Astrocyte of the cerebellum (primary cell): ENCODE measurements at regions not wholly inside any gene's neighbourhood (a gene's known extent, or its start where the extent isn't known, plus 50 kb on each side); places are given as distances from the start of the nearest gene placed in this dataset.
"Not testable (repeated sequence)": the region's sequence is repeated elsewhere in the genome, so short reads cannot be mapped to it uniquely, and the experiment has no call there.

ENCODE experiments used
- DNase-seq: peaks from one replicate; pipeline ENCODE4 v3.0.0-alpha.2; 2011; ENCODE audit warnings: low read depth
- H3K4me3 ChIP-seq: 2 replicates; pipeline ENCODE4 v1.5.1; 2011; ENCODE audit warnings: mild to moderate bottlenecking, low read depth, low read length, moderate library complexity
- in situ Hi-C: cut with HindIII; loops from 2 replicates; pipeline ENCODE4 v1.10.0; 2017; ENCODE audit warnings: low sequenced_read_pairs
- TF ChIP-seq, protein P1 (sequence below): IDR thresholded peaks from 2 replicates; pipeline ENCODE4 v1.5.1; 2012; ENCODE audit warnings: low read length, low read depth, moderate library complexity, mild to moderate bottlenecking; ENCODE audit errors: missing control alignments

DNA sequence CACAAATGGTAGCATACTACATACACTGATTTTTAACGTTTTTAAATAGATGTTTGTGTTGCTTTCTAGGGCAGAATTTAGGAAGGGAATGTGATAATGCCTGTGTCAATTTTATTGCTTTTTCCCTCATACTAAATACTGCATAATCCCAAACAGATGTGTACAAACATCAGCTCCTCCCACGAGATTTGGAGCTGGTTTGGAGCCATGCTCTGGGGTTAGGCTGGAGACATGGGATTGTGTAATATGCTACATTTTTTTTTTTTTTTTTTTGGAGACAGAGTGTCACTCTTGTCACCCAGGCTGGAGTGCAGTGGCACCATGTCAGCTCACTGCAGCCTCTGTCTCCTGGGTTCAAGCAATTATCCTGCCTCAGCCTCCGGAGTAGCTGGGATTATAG lies 80.1 kb downstream of the EBLN2 start:
- TF ChIP-seq, protein P1, sequence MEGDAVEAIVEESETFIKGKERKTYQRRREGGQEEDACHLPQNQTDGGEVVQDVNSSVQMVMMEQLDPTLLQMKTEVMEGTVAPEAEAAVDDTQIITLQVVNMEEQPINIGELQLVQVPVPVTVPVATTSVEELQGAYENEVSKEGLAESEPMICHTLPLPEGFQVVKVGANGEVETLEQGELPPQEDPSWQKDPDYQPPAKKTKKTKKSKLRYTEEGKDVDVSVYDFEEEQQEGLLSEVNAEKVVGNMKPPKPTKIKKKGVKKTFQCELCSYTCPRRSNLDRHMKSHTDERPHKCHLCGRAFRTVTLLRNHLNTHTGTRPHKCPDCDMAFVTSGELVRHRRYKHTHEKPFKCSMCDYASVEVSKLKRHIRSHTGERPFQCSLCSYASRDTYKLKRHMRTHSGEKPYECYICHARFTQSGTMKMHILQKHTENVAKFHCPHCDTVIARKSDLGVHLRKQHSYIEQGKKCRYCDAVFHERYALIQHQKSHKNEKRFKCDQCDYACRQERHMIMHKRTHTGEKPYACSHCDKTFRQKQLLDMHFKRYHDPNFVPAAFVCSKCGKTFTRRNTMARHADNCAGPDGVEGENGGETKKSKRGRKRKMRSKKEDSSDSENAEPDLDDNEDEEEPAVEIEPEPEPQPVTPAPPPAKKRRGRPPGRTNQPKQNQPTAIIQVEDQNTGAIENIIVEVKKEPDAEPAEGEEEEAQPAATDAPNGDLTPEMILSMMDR: no peak
- H3K4me3 ChIP-seq: no peak overlapping the region
- no peak for DNase-seq
- in situ Hi-C loops: no loop called here

DNA sequence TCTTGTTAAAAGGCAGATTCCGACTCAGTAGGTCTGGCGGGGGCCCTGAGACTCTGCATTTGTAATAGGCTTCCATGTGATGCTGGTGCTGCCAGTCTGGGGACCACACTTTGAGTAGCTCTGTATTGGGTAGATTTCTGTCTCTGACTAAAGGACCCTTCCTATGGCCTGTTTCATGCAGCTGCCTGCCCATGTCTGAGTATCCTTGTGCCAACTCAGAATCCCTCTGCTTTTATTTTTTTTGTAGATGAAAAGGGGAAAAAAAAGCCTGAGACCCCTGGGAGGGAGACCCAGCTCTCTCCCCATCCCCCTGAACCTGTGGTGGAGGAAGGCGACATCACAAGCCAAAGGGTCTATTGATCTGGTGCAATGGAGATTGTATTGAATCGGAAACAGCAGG lies 81.9 kb downstream of the EBLN2 start:
- TF ChIP-seq, protein P1: no peak
- in situ Hi-C loops: no loop called here
- DNase-seq: no peak

DNA sequence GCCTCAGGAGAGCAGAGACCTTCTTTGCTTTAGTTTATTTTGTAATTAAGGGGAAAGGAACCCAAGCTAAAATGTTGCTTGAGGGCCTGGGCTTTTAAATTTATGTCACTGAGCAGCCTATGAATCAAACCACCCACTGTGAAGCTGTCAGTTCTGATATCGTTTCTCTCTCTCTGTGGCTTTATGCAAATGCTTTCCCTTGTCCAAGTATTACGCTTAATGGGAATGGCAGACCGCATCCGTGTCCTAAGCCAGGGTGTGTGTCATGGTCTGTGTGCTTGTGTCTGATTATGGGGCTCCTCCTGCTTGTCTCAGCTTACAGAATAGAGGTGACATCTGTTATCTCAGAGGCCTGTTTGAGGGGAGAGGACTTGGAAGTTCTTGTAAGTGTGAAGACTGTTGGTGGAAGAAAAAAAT lies 82.4 kb downstream of the EBLN2 start:
- DNase-seq: peak; percentile 74
- in situ Hi-C loops: no loop called here
- no peak overlapping the region for H3K4me3 ChIP-seq
- TF ChIP-seq, protein P1: no peak

More for the DNA sequence above, 81.9 kb downstream of the EBLN2 start:
- H3K4me3 ChIP-seq: no peak overlapping the region

DNA sequence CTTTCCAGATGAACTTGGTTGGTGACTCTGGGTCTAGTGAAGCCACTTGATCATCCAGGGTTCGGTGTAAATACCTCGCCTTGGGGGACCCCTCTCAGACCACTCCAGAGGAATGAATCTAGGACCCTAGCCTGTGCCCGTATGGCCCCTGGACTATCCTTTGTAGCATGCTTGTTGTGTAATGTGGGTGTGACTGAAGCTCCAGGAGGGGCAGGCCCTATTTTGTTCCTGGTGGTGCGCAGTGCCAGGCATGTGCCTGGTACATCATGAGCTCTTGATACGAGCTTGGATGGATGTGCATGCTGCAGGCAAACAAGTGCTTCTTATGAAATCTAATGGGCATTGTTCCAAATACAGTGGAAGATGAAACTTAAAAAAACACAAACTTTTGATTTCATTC lies 82.8 kb downstream of the EBLN2 start:
- TF ChIP-seq, protein P1: no peak
- DNase-seq: no peak
- H3K4me3 ChIP-seq: no peak overlapping the region
- in situ Hi-C loops: no loop called here

DNA sequence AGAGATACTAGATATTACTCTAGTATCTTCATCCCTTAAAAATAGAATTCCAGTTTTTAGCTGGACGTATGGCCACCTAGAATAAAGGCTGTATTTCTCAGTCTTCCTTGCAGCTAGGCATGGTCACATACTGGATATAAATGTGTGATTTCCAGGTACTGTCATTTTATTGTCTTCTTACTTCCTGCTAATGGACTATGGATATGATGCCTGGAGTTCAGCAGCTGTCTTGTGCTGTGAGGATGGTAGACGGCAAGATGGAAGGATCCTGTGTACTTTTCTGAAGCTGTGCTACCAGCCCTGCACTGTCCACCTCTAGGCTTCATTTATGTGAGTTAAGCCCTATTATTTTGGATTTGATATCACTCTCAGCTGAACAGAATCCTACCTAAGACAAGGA lies 83.4 kb downstream of the EBLN2 start:
- in situ Hi-C loops: no loop called here
- TF ChIP-seq, protein P1: no peak
- no peak overlapping the region for H3K4me3 ChIP-seq
- DNase-seq: no peak

DNA sequence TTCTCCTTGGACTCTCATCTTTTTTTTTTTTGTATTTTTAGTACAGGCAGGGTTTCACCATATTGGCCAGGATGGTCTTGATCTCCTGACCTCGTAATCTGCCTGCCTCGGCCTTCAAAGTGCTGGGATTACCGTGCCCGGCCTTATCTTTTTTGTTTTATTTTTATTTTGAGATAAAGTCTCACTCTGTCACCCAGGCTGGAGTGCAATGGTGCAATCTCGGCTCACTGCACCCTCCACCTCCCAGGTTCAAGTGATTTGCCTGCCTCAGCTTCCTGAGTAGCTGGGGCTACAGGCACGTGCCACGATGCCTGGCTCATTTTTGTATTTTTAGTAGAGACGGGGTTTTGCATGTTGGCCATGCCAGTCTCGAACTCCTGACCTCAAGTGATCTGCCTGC lies 86.0 kb downstream of the EBLN2 start:
- in situ Hi-C loops, H3K4me3 ChIP-seq, DNase-seq: not testable (repeated sequence)

DNA sequence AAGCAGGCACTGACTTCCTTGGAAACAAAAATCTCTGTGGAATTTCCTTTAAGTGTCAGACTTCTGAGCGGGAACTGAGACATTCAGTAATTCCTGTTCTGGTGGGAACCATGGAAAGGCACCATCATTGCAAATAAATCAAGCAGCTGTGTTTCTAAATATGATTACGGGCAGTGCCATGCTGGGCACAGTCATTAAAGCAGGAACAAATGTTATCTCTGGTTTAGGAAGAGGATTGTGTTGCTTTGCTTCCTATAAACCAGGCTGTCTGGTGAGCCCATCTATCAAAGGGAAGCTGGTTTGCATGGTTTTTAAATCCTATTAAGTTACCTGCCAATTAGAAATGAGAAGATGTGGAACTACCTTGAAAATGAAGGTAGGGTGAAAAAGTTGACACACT lies 86.7 kb downstream of the EBLN2 start:
- in situ Hi-C loops: no loop called here
- TF ChIP-seq, protein P1: no peak
- H3K4me3 ChIP-seq: no peak overlapping the region
- no peak for DNase-seq
